GM12864 (cell line): ENCODE measurements at regions not wholly inside any gene's neighbourhood (a gene's known extent, or its start where the extent isn't known, plus 50 kb on each side); places are given as distances from the start of the nearest gene placed in this dataset.
"Not testable (repeated sequence)": the region's sequence is repeated elsewhere in the genome, so short reads cannot be mapped to it uniquely, and the experiment has no call there.

ENCODE experiments used
- DNase-seq: peaks from one replicate; pipeline ENCODE4 v3.0.0-alpha.2; 2011; ENCODE audit warnings: low read depth
- H3K4me3 ChIP-seq: 2 replicates; pipeline ENCODE4 v1.5.1; 2011; ENCODE audit warnings: mild to moderate bottlenecking, low read depth, low read length, control low read depth
- TF ChIP-seq, protein P1 (sequence below): IDR thresholded peaks from 2 replicates; pipeline ENCODE4 v1.5.1; 2011; ENCODE audit warnings: low read depth, mild to moderate bottlenecking, moderate library complexity, low read length, control low read depth, inconsistent platforms; ENCODE audit errors: missing control alignments

DNA sequence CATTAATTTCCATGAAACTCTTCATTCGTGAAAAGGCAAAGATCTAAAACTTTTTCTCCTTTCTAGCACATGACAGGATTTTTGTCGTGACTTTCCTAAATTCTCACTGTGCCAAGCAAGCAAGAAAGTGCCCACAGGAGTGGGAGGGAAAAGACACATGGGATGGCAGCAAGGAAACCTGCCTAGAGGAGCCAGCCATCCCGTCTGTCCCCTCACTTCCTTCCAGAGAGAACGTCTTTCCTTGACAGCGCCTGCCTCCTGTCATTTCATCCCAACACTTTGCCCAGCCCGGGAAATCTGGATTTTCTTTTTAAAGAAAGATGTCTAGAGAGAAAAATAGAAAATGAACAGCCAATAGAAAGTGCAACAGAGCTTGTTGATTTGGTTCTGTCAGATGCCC is 200.6 kb upstream of the PTBP2 start:
- DNase-seq: no peak
- TF ChIP-seq, protein P1, sequence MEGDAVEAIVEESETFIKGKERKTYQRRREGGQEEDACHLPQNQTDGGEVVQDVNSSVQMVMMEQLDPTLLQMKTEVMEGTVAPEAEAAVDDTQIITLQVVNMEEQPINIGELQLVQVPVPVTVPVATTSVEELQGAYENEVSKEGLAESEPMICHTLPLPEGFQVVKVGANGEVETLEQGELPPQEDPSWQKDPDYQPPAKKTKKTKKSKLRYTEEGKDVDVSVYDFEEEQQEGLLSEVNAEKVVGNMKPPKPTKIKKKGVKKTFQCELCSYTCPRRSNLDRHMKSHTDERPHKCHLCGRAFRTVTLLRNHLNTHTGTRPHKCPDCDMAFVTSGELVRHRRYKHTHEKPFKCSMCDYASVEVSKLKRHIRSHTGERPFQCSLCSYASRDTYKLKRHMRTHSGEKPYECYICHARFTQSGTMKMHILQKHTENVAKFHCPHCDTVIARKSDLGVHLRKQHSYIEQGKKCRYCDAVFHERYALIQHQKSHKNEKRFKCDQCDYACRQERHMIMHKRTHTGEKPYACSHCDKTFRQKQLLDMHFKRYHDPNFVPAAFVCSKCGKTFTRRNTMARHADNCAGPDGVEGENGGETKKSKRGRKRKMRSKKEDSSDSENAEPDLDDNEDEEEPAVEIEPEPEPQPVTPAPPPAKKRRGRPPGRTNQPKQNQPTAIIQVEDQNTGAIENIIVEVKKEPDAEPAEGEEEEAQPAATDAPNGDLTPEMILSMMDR: no peak

DNA sequence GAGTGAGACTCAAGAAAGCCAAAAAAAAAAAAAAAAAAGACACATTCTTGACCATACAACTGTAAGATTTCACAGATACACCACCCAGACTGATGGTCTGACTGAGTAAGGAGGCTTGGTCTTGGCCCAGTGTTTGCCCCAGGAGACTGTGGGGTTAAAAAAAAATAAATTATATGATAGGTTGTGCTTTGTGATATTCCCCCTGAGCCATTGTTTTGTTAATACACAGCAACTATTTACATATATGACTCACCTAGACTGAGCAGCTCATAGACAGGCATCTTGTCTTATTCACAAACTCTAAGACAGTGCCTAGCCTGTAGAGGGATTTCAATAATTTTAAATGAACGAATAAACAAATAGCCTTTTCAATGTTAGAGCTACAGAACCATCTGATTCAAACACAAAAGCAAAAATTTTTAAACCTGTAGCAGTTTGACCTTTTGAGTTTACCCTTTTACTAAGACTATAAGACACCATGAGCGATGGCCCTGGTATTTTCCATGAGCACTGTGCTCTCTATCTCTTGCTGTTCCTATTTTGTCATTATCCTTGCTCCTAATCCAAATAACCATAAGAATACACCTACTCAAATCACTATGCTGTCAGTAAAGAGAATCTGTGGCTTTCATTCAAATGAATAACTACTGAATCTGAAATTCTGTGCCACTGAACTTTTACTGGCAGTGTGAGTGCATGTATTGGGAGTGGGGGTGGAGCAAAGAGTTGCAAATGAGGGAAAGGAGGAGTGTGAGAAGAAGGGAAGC is 199.4 kb upstream of the PTBP2 start:
- H3K4me3 ChIP-seq: no peak overlapping the region
- TF ChIP-seq, protein P1: no peak
- no peak for DNase-seq

More for the DNA sequence above, 200.6 kb upstream of the PTBP2 start:
- no peak overlapping the region for H3K4me3 ChIP-seq

DNA sequence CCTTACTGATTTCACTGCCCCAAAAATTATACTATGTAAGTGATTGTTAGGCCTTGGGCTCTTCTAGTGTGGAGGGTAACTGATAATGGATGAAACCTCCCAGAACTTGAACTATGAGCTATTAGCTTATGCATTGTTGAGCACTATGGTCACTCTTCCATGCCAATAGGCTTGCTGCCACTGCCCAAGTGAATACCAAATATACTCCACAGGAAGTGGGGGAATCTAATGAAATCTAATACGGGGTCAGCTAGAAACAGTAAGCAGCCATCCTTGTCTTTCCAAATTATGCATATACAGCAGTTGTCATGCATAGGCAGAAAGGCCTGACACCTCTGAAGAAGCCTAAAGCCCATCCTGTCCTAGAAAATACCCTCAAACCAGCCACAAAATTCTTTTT is 198.7 kb upstream of the PTBP2 start:
- H3K4me3 ChIP-seq: no peak overlapping the region
- TF ChIP-seq, protein P1: no peak

DNA sequence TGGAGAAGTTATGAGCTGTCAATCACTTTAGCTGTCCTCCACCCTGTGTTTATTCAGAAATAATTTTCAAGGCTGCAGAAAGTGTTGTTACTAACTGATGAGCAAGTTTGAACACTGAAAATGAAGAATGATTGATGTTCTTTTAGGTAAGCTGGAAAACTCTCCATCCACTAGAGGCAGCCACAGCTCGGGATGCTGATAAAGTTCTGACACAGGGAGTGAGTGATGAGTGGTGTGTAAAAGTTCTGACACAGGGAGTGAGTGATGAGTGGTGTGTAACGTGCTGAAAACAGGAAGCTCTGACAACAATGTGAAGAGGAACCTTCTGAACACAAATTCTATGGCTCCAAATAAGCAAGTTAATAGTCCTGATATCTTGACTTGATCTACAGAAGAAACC is 197.5 kb upstream of the PTBP2 start:
- H3K4me3 ChIP-seq: no peak overlapping the region
- no peak for DNase-seq
- TF ChIP-seq, protein P1: no peak

More for the DNA sequence above, 198.7 kb upstream of the PTBP2 start:
- DNase-seq: no peak

DNA sequence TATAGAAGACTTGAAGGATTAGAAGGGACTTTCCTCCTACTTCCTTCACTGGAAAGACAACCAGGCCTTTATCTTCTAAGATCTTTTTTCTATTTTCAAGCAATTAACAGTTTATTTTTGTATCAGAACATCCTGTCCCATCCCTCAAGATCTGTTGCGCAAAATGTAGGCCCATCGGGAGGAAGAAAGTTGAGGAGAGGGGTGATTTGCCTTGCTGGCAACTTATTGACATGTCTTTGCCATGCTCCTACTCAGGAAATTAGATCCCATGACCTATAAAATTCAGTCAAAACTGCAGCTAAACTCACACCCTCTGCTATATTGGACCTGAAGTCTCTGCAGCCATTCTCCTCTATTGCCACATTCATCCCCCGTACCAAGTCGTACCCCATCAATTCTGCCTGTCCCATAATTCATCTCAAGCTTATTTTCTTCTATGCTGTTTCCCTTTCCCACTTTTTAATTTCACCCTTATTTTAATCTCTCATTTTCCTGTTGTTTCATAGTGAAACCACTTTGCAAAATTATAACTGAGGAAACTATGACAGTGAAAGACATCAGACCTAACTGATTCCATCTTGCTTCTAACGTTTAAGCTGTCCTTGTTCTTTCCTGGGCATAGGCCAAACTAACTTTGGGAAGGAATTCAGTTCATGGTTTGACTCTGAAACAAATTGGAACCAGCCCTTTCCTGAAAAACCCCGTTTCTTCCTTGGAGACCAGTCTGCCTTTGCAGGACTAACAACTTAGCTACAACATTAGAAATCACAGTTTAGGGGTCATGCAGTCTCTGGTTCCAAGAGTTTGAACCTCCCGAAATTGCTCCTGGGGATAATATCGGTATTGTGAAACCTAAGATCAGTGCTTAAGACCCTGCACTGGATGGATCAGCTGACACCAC is 195.7 kb upstream of the PTBP2 start:
- no peak for DNase-seq
- no peak overlapping the region for H3K4me3 ChIP-seq
- TF ChIP-seq, protein P1: no peak

DNA sequence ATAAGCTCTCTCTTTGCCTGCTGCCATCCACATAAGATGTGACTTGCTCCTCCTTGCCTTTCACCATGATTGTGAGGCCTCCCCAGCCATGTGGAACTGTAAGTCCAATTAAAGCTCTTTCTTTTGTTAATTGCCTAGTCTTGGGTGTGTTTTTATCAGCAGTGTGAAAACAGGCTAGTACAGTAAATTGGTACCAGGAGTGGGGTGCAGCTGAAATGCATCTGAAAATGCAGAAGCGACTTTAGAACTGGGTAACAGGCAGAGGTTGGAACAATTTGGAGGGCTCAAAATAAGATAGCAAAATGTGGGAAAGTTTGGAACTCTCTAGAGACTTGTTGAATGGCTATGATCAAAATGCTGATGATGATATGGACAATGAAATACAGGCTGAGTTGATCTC is 192.9 kb upstream of the PTBP2 start:
- DNase-seq, H3K4me3 ChIP-seq: not testable (repeated sequence)

DNA sequence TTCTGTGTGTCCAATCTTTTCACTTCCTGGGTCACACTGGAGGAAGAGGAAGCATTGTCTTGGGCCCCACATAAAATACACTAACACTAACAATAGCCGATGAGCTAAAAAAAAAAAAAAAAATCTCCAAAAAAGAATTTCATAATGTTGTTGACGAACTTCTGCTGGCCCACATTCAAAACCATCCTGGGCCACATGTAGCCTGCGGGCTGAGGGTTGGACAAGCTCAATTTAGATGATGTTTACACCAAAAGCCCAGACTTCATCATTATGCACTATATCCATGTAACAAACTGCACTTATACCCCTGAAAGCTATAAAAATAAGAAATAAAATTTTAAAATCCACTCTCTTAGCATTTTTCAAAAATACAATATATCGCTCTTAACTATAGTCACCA is 187.8 kb upstream of the PTBP2 start:
- no peak overlapping the region for H3K4me3 ChIP-seq
- TF ChIP-seq, protein P1: no peak
- no peak for DNase-seq
